ENCODE measurements at regions not wholly inside any gene's neighbourhood (a gene's known extent, or its start where the extent isn't known, plus 50 kb on each side); places are given as distances from the start of the nearest gene placed in this dataset.
"Not testable (repeated sequence)": the region's sequence is repeated elsewhere in the genome, so short reads cannot be mapped to it uniquely, and the experiment has no call there.

- DNase-seq = not testable (repeated sequence)
Measured at GRCh38 chr6:94687255-94687654, 890.1 kb upstream of the MANEA start.

- no peak for DNase-seq
Measured at GRCh38 chr6:94683409-94683808, 893.9 kb upstream of the MANEA start.

- no peak for DNase-seq
Measured at GRCh38 chr6:94680669-94681212, 896.6 kb upstream of the MANEA start.

GRCh38 chr6:94673251-94673650 is 904.1 kb upstream of the MANEA start:
- DNase-seq = no peak

- no peak for DNase-seq
Measured at GRCh38 chr6:94670017-94670416, 907.3 kb upstream of the MANEA start.

GRCh38 chr6:94668876-94669275 is 908.5 kb upstream of the MANEA start:
- no peak for DNase-seq

- no peak for DNase-seq
Measured at GRCh38 chr6:94658929-94659328, 918.4 kb upstream of the MANEA start.

- no peak for DNase-seq
Measured at GRCh38 chr6:94651239-94651638, 926.1 kb upstream of the MANEA start.

GRCh38 chr6:94645191-94645590 is 932.1 kb upstream of the MANEA start:
- no peak for DNase-seq

GRCh38 chr6:94639564-94639963 is 937.8 kb upstream of the MANEA start:
- no peak for DNase-seq

GRCh38 chr6:94636780-94637385 is 940.5 kb upstream of the MANEA start:
- peak; percentile 44 for DNase-seq

GRCh38 chr6:94623586-94623985 is 953.7 kb upstream of the MANEA start:
- no peak for DNase-seq

GRCh38 chr6:94622783-94623182 is 954.6 kb upstream of the MANEA start:
- no peak for DNase-seq

GRCh38 chr6:94600636-94601035 is 976.7 kb upstream of the MANEA start:
- no peak for DNase-seq

GRCh38 chr6:94597487-94597886 is 979.8 kb upstream of the MANEA start:
- no peak for DNase-seq

- no peak for DNase-seq
Measured at GRCh38 chr6:94590416-94590815, 986.9 kb upstream of the MANEA start.

- DNase-seq = no peak
Measured at GRCh38 chr6:94588301-94588700, 989.0 kb upstream of the MANEA start.

- DNase-seq = no peak
Measured at GRCh38 chr6:94584211-94584610, 993.1 kb upstream of the MANEA start.

GRCh38 chr6:94570581-94570980 is 1006.8 kb upstream of the MANEA start:
- no peak for DNase-seq

GRCh38 chr6:94562846-94563245 is 1014.5 kb upstream of the MANEA start:
- DNase-seq = no peak

GRCh38 chr6:94559829-94560537 is 1017.4 kb upstream of the MANEA start:
- DNase-seq = no peak

- DNase-seq = not testable (repeated sequence)
Measured at GRCh38 chr6:94557207-94557606, 1020.1 kb upstream of the MANEA start.

- DNase-seq = no peak
Measured at GRCh38 chr6:94548201-94548600, 1029.1 kb upstream of the MANEA start.

- no peak for DNase-seq
Measured at GRCh38 chr6:94535798-94536197, 1041.5 kb upstream of the MANEA start.

All from NCI-H526 treated with DMSO at 0.1 percent for 48 hours (cell line).